HG02884 (cell line): ENCODE measurements at regions not wholly inside any gene's neighbourhood (a gene's known extent, or its start where the extent isn't known, plus 50 kb on each side); places are given as distances from the start of the nearest gene placed in this dataset.

Experiments
- ATAC-seq: cut with Tn5 transposase; IDR thresholded peaks from one replicate; pipeline ENCODE4 v1.9.1; 2021; ENCODE audit warnings: mild to moderate bottlenecking, moderate library complexity; ENCODE audit not compliant: unreplicated experiment

DNA sequence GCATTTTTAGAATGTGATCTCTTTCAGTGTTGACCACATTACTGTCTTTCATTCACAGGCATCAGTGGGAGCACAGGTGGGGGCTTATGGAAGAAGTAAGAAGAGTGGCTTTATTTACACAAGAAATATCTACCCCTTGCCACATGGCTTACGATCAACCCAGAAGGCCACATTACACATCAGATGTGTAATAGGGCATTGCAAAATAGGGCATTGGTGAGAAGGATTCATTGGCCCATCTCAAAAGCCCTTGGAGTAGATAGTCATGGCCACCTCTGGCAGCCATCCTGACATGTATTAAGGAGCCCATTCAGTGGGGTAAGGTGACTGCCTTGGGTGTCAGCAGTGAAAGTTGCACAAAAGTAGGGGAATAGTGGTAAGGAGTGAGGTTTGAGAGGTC, 97.5 kb downstream of the MAFB start:
- ATAC-seq = no peak

- no peak for ATAC-seq
These were observed 97.9 kb downstream of the MAFB start for GRCh38 chr20:40591119-40591518.

GRCh38 chr20:40589581-40589980, 99.5 kb downstream of the MAFB start:
- ATAC-seq = no peak

DNA sequence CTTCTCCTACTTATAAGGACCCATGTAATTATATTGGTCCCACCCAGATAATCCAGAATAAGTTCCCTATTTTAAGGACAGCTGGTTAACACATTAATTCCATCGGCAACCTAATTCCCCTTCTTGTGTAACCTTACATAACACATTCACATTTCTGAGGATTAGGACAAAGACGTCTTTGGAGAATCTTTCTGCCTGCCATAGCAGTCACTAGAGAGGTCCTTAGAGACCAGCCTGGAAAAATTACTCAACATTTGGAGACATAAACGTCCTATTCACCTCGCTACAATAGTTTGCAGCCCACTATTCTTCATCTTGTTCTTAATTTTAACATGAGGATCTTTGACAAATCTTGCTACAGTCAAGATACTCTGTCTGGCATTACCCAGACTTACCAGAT, 100.1 kb downstream of the MAFB start:
- no peak for ATAC-seq

DNA sequence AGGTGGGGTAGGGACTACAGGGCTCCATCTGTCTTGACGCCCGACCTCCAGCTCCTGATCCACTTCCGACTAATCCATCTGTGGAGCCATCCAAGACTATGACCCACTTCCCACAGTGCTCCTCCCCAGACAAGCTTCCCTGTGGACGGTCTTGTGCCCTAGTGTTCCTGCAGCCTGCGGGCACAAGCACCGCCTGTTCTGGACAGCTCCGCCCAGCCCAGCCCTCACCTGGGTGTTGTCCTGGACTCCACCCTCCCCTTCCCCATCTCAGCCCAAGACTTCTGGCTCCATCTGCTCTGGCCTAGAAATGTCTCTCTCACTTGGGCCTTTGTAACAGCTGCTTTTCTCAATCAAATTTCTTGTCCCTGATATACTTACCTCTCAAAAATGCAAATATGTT, 102.0 kb downstream of the MAFB start:
- no peak for ATAC-seq

GRCh38 chr20:40584130-40584809, 104.8 kb downstream of the MAFB start:
- no peak for ATAC-seq

DNA sequence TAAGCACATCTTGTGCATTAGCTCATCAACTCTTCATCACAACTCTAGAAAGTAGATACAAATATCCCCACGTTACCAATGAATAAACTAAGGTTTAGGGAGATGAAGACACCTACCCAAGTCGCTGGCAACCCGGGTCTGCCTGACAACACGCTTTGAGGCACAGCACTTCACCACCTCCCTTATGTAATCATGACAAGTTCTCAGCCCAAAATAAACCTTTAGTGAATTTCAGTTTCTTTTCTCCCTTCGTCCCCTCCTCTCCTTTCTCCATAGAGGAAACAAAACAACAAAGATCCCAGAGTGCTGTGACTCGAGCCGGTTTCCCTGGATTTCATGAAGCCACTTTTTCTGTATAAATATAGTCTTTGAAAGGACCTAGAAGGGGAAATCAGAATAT, 105.4 kb downstream of the MAFB start:
- no peak for ATAC-seq

DNA sequence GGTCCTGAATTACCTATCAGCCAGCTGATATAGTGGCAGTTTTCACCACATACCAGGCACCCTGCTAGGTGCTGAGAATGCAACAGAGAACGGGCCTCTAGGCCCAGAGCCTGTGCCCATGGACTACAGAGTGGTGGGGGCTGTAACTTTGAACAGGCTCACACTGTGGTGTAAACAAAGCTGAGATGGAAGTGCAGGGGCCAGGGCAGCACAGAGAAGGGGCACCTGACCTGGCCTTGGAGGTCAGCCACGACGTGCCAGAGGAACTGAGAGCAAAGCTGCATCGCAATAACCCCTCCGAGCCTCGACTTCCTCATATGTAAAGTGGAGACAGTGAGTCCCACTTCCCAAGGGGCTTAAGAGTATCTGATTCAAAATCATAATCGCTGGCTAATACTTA, 105.8 kb downstream of the MAFB start:
- no peak for ATAC-seq

- ATAC-seq = no peak
These were observed 106.5 kb downstream of the MAFB start for GRCh38 chr20:40582531-40582930.

GRCh38 chr20:40579701-40580100, 109.3 kb downstream of the MAFB start:
- no peak for ATAC-seq

DNA sequence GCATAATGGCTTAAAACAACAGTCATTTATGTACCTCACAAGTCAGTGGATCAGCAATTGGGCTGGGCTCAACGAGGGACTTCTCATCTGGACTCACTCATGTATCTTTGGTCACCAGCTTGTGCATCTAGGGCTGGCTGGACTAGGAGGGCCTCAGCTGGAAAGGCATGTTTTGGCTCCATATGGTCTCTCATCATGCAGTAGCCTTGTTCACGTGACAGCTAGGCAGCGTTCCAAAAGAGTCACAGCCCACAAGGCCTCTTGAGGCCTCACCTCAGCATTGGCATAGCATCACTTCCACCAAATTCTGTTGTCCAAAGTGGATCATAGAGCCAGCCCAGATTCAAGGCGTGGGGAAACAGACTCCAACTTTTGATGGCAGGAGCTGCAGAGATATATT, 110.1 kb downstream of the MAFB start:
- ATAC-seq = no peak

- no peak for ATAC-seq
These were observed 113.2 kb downstream of the MAFB start for GRCh38 chr20:40575851-40576250.

- ATAC-seq = no peak
These were observed 116.8 kb downstream of the MAFB start for GRCh38 chr20:40572251-40572650.

DNA sequence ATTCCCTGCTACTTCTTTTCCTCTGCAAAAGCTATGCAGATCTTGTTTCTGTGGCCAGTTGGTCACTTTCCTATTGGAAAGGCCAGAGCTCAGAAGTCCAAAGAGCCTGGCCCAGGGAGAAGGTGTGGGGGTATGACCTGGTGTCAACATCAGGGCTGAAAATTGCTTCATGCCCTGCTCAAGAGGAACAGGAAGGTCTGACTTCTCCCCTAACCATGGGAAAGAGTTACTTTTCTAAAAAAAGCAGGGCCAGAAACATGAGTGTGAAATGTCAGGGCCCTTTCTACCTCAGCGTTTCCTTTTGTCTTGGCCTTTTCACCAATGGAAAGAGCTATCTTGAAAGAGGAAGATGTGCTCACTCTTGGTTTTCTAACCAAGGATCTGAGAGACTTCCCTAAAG, 117.4 kb downstream of the MAFB start:
- ATAC-seq = no peak

- no peak for ATAC-seq
These were observed 120.8 kb downstream of the MAFB start for GRCh38 chr20:40568200-40568599.

DNA sequence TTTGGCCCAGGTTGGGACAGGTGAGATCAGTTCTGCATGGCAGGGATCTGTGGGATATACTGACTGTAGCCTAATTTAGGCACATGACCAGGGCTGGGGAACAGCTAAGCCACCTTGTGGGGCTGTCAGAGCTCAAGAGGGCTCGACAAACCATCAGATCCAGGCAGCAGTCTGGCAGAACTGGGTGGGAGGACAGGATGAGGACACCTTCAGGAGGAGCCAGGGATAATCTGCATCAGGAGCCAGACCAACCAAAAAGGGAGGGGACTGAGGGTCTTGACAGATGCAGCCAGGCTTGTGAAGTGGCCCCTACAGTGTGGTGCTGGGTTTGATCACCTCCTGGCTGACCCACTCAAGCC, 123.4 kb downstream of the MAFB start:
- ATAC-seq = no peak

DNA sequence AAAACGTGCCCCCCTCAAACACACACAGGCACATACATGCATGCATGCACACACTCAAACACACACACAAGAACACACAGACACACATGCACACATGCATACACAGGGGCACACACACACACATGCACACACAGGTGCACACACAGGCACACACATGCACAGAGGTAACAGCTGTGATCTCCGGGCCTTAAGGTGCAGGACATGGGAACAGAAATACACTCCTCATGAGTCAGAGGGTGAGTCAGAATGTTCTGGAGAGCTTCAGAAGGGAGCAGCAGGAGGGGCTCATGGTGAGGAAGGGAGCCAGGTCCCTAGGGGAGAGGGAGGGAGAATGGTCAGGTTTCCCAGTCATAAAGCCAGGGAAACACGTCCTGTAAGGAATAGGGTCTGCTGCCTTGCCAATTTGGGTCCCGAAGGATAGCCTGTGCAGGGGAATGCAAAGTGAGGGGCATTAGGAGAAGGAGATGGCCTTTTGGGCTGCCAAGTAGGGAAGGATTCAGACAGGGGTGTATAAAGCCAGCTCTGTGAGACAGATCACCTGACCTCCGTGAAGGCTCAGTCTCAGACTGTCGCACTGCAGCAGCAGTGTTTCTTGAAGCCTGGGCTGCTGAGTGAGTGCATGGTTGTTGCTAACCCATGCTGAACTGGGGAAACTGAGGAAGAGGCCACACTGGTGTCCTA, 123.9 kb downstream of the MAFB start:
- no peak for ATAC-seq

DNA sequence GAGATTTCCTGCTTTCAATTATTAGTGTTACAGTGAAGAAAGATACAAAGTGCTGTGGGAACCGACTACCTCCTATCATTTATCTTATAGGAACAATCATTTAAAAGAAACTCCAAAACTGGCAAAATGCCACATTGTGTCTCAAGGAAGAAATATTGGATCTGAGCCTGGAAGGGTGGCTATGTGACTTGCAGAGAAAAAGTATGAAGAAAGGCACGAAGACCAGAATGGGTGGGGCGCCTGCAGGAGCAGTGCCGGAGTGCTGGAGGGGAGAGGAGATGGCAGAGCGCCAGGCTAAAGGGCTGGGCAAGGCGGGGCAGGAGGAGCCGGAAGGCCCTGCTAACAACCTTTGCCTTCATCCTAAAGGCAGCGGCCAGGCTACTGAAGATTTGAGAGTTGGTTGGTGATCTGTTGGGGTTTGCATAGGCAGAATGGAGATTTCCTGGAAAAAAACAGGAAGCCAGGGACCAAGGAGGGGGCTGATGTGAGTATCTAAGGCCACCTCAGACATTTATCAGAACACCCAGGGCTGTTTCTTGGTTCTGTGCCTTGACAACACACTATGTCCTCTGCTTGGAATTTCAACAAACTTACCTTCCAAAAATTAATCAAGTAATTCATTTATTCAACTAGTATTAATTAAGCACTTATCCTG, 125.6 kb downstream of the MAFB start:
- no peak for ATAC-seq

GRCh38 chr20:40562031-40562430, 127.0 kb downstream of the MAFB start:
- ATAC-seq = no peak

- no peak for ATAC-seq
These were observed 127.8 kb downstream of the MAFB start for GRCh38 chr20:40561187-40561586.

DNA sequence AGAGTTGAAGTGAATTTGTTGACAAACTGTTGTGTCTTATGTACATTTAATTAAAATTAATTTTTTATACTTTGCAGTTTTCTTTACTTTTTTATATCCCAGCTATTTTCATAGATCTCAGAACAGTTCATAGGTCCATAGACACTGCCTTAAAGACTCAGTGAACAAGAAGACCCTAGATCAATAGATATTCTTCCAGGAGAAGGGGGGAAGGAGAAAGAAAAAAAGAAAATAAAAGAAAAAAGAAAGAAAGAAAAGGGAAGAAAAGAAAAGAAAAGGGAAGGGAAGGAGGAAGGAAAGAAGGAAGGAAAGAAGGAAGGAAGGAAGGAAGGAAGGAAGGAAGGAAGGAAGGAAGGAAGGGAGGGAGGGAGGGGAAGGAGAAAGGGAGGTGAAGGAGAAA, 130.8 kb downstream of the MAFB start:
- no peak for ATAC-seq

GRCh38 chr20:40551125-40551530, 137.9 kb downstream of the MAFB start:
- no peak for ATAC-seq
